AG09309 (cell line): ENCODE measurements at regions not wholly inside any gene's neighbourhood (a gene's known extent, or its start where the extent isn't known, plus 50 kb on each side); places are given as distances from the start of the nearest gene placed in this dataset.

Experiments
- DNase-seq: peaks from one replicate; pipeline ENCODE4 v3.0.0-alpha.2; 2010; ENCODE audit warnings: low read depth
- H3K4me3 ChIP-seq: 2 replicates; pipeline ENCODE4 v1.5.1; 2011; ENCODE audit warnings: mild to moderate bottlenecking, low read depth, low read length, moderate library complexity; ENCODE audit not compliant: control insufficient read depth
- CTCF ChIP-seq: IDR thresholded peaks from 2 replicates; pipeline ENCODE4 v1.5.1; 2011; ENCODE audit warnings: mild to moderate bottlenecking, low read depth, low read length, inconsistent platforms; ENCODE audit not compliant: insufficient read depth, control insufficient read depth; ENCODE audit errors: missing control alignments

DNA sequence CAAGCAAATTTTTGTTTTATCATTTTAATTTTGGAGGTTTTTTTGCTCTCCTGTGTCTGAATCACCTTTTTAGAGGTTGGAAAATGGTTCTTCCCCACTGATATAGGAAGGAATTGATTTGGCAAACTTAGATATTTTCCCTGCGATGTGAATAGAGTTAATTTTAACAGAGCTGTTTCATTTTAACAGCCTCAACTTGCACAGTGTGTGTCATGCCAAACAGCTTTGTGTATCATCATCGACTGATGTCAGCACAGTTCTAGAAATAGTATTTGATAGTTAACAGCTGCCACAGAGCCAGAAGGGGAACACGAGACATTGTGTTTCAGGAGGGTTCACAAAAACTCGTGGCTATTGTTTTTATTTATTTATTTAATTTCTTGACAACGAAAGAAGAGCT lies 243.1 kb upstream of the FOXN3 start:
- no peak for TF ChIP-seq CTCF
- H3K4me3 ChIP-seq: no peak overlapping the region
- no peak for DNase-seq

DNA sequence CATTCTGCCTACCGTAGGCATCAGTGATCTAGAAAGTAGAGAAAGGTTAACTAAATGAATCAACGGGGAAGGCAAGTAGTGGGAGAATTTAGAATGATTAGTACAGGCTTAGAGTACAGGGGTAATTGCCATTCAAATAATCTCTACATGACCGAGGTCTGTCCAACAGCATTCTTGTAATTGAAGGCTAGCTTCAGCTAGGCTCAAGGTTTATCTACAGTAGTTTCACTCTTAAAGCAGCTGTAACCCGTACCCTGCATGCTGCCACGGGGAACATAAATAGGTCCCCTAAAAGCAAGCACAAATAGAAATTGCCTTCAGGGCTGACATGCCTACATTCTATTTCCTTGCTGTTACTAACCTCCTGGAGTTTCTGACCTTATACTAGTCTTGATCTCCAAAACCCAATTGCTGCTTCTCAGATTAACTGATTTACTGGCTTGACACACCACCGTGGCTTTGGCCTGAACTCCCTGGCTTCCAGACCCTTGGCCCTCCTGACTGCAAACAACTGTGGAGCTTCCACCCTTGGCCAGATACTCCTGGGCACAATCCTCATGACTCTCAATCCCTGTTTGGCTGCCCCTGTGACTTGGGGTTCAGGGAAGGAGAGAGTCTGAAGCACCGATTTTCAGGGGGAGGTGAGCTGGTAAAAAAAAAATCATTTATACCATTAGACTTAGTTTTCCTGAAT lies 242.1 kb upstream of the FOXN3 start:
- DNase-seq: no peak
- H3K4me3 ChIP-seq: no peak overlapping the region
- TF ChIP-seq CTCF: no peak

GRCh38 chr14:89657014-89657413 lies 240.0 kb upstream of the FOXN3 start:
- DNase-seq: no peak
- TF ChIP-seq CTCF: no peak
- H3K4me3 ChIP-seq: no peak overlapping the region

- TF ChIP-seq CTCF: no peak
- no peak for DNase-seq
- H3K4me3 ChIP-seq: no peak overlapping the region
Observed at GRCh38 chr14:89654998-89655397, 238.0 kb upstream of the FOXN3 start.

DNA sequence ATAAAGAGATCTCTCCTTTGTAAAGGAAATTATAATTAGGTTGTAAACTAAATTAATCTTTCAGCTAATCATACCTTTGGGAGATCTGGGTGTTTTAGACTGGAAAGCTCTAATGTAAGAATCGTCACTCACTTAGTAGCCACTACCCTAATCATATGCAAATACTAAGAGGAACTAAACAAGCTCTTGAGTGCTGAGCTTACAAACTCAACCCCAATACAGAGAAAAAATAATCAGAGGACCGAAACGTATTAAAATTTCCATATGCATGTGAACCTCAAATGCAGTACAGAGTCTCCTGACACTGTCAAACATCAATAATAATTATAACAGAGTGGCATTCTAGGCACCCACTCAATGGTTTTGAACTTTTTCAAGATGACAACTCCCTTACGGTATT lies 235.3 kb upstream of the FOXN3 start:
- no peak for DNase-seq
- TF ChIP-seq CTCF: no peak
- H3K4me3 ChIP-seq: no peak overlapping the region

- TF ChIP-seq CTCF: no peak
- DNase-seq: no peak
Observed at GRCh38 chr14:89651805-89652204, 234.8 kb upstream of the FOXN3 start.

More at GRCh38 chr14:89651805-89652204, 234.8 kb upstream of the FOXN3 start:
- no peak overlapping the region for H3K4me3 ChIP-seq
